ENCODE measurements at regions not wholly inside any gene's neighbourhood (a gene's known extent, or its start where the extent isn't known, plus 50 kb on each side); places are given as distances from the start of the nearest gene placed in this dataset.

GRCh38 chr21:22597660-22598255, 1599.5 kb downstream of the NCAM2 start:
- DNase-seq: no peak

GRCh38 chr21:22609802-22610201, 1611.6 kb downstream of the NCAM2 start:
- DNase-seq: no peak

- no peak for DNase-seq
These were observed 1629.7 kb downstream of the NCAM2 start for GRCh38 chr21:22627911-22628310.

DNA sequence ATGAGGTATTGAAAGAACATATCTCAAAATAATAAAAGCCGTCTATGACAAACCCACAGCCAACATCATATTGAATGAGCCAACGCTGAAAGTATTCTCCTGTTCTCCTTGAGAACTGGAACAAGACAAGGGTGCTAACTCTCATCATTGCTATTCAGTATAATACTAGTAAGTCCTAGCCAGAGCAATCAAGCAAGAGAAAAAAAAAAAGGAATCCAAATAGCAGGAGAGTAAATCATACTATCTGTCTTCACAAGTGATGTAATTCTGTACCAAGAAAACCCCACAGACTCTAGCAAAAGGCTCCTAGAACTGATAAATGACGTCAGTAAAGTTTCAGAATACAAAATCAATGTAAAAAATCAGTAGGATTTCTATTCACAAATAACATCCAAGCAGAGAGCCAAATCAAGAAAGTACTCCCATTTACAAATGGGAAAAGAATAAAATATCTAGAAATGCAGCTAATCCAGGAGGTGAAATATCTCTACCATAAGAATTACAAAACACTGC, 1632.8 kb downstream of the NCAM2 start:
- no peak for DNase-seq

DNA sequence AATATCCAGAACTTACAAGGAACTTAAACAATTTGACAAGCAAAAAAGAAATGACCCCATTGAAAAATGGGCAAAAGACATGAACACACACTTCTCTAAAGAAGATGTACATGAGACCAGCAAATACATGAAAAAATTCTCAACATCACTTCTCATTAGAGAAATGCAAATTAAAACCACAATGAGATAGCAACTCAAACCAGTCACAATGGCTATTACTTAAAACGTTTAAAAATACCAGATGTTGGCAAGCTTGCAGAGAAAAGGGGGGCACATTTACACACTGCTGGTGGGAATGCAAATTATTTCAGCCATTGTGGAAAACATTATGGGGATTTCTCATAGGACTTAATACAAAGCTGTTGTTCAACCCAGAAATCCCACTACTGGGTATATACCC, 1634.0 kb downstream of the NCAM2 start:
- DNase-seq: no peak

DNA sequence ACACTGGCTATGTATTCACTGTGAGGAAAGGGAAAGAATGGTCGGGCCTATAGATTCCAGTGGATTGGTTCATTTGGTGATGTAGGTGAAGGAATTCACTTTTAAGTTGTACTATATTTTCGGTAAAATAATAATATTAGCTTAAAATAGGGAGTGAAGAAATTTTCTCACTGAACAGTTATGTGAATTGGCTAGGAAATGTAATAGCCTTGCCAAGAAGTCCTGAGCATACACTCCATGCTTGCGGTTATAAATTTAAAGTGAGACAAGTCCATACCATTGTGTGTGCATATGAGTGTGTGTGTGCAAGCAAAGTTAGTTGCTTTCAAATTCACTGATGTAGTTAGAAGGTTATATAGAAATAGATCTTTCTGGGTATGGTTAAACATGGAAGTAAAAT, 1651.0 kb downstream of the NCAM2 start:
- no peak for DNase-seq

GRCh38 chr21:22650226-22650625, 1652.0 kb downstream of the NCAM2 start:
- no peak for DNase-seq

GRCh38 chr21:22657781-22658180, 1659.6 kb downstream of the NCAM2 start:
- DNase-seq: no peak

GRCh38 chr21:22670148-22670547, 1671.9 kb downstream of the NCAM2 start:
- no peak for DNase-seq

GRCh38 chr21:22679207-22679606, 1681.0 kb downstream of the NCAM2 start:
- DNase-seq: peak; percentile 9

- no peak for DNase-seq
These were observed 1693.4 kb downstream of the NCAM2 start for GRCh38 chr21:22691658-22692057.

- DNase-seq: no peak
These were observed 1705.3 kb downstream of the NCAM2 start for GRCh38 chr21:22703521-22703920.

- DNase-seq: no peak
These were observed 1712.5 kb downstream of the NCAM2 start for GRCh38 chr21:22710721-22711120.

- no peak for DNase-seq
These were observed 1713.4 kb downstream of the NCAM2 start for GRCh38 chr21:22711636-22712035.

GRCh38 chr21:22725436-22725835, 1727.2 kb downstream of the NCAM2 start:
- no peak for DNase-seq

DNA sequence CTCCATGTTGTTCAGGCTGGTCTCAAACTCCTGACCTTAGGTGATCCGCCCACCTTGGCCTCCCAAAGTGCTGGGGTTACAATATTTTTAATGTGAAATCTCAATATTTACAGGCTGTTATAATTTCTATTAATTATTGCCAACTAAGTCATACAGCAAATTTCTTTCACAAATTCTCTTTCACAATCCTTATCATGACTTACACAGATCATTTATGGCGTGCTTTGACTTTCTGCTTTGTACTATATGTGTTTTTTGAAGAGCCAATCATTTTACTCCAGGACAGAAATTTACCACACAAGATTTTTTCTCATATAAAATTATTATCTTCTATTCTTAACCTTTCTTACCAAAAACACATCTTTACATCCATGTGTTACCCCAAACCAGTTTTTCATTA, 1729.9 kb downstream of the NCAM2 start:
- DNase-seq: no peak

DNA sequence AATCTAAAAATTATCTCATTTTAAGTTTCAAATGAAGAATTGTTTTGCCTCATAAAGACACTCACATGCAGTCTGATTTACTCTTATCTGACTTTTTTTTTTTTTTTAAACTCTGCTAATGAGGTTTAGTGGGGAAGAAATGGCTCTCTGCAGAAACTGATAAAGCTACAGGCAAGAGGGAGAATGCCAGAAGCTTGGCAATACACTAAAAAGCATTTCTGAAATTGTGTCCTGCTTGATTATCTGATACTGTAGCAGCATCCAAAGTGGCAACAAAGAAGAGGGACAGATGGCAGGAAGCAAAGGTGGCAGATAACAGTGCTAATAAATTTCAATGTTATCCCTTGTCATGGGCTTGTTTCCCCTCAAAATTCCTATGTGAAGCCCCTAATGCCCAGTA, 1744.9 kb downstream of the NCAM2 start:
- DNase-seq: no peak

DNA sequence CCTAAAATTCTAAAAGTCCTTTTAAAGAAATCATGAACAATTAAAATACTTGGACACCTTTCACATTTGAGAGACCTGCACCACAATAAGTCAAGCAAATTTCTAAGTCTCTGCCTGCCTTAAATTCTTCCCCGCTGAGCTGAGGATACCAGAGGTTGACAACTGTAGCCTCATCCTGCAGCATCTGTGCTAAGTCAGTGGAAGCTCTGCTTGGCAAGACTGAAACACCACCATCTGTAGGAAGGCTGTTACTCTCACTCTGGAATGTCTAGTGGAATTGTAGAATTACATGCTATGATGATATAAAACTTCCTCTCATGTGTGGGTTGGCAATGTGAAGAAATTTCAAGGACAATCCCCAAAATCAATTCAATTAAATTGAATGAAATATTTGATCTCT, 1756.5 kb downstream of the NCAM2 start:
- no peak for DNase-seq

- no peak for DNase-seq
These were observed 1760.3 kb downstream of the NCAM2 start for GRCh38 chr21:22758478-22758877.

GRCh38 chr21:22762463-22762862, 1764.3 kb downstream of the NCAM2 start:
- no peak for DNase-seq

DNA sequence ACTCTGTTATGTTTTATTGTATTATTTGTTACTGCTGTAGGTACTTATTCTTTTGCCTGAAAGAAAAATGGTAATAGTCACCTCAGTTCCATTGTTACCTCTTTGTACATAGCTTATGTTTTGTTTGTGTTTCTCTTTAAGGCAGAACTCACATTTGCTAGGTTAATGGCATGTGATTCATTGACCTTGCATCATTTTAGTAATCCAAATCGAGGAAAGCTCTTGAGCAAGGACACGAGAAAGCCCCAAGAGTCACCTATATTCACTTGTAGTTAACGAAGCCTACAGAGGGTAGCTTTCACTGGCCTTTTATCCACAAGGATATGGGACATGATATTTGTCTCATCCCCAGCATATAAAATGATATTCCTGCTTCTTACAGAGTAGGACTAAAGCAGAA, 1765.2 kb downstream of the NCAM2 start:
- DNase-seq: no peak

DNA sequence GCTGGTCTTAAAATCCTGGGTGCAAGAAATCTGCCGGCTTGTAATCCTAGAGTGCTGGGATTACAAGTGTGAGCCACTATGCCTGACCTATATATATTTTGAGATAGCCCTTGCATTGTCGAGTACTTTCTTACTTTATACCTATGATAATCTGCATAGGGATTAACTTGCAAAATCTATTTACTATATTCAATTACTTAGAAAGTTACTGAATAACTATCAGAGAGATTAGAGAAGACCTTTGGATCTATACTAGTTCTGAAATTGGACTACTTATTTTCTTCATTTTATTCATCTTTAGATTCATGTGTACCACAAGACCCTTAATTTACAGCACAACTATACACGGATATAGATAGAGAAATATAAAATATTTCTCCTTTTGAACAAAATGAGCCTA, 1766.0 kb downstream of the NCAM2 start:
- no peak for DNase-seq

DNA sequence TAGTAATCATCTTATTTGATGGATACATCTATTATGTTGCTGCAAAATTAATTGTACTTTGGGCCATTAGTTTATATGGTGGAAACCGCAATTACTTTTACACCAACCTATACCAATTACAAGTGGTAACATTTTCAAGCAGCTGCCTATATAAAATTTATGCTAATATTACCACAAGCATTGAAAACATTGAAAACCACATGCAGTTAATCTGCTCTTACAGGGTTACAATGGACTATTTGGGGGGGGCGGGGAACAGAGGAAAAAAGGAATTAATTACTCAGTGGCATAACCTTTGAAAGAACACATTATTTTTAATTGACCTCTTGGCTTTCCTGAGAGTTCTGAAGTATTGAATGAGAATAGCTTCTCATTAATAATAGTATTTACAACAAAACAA, 1793.2 kb downstream of the NCAM2 start:
- DNase-seq: peak; percentile 3

GRCh38 chr21:22791986-22792560, 1793.9 kb downstream of the NCAM2 start:
- DNase-seq: peak; percentile 18

GRCh38 chr21:22795091-22795490, 1796.9 kb downstream of the NCAM2 start:
- no peak for DNase-seq

Measured in retina (tissue), 1 donor.